ENCODE measurements at regions not wholly inside any gene's neighbourhood (a gene's known extent, or its start where the extent isn't known, plus 50 kb on each side); places are given as distances from the start of the nearest gene placed in this dataset.

- Histone ChIP-seq H4K20me1 (ENCODE audit: insufficient read depth, low read length) (no peaks in the 10 kb centered on the region), H3K79me2 (ENCODE audit: insufficient read depth, low read length) (no peaks in the 10 kb centered on the region), H3K9me3 (ENCODE audit: insufficient read depth, low read depth, low read length) (no peaks in the 10 kb centered on the region), H3K27me3 (ENCODE audit: insufficient read depth, low read length) (no peaks in the 10 kb centered on the region), H3K4me3 (ENCODE audit: insufficient read depth, low read depth, low read length) (no peak overlapping the region), H3K27ac (ENCODE audit: low read depth, low read length) (peak overlapping the region; percentile 84), H3K9ac (ENCODE audit: low read length) (peak overlapping the region; percentile 45), H3K4me2 (ENCODE audit: low read length) (peak overlapping the region; percentile 54), H2AFZ (ENCODE audit: low read depth, low read length) (peak overlapping the region; percentile 52), H3K4me1 (ENCODE audit: insufficient read depth, low read length) (peaks cover 32% of the 10 kb centered on the region), H3K36me3 (ENCODE audit: insufficient read depth, low read length) (no peaks in the 10 kb centered on the region)
- peak overlapping the region; percentile 75 for H3K27ac Mint-ChIP-seq (ENCODE audit: unreplicated experiment)
- no peaks in the 10 kb centered on the region for H3K27me3 Mint-ChIP-seq (ENCODE audit: low read depth, unreplicated experiment)
- TF ChIP-seq EZH2 (IDR thresholded peaks at IDR 0.05; ENCODE audit: insufficient read depth, low read length) (no peak), CTCF (IDR thresholded peaks at IDR 0.05; ENCODE audit: insufficient read depth, low read depth, low read length) (no peak)
- FAIRE-seq: peak; percentile 99
- peak; percentile 93 for DNase-seq (ENCODE audit: low read depth)
- H3K4me1 Mint-ChIP-seq (ENCODE audit: low read depth, unreplicated experiment): peaks cover 36% of the 10 kb centered on the region
- H3K36me3 Mint-ChIP-seq (ENCODE audit: low read depth, unreplicated experiment): no peaks in the 10 kb centered on the region
- no peak overlapping the region for H3K4me3 Mint-ChIP-seq (ENCODE audit: unreplicated experiment)
- peaks cover 5% of the 10 kb centered on the region for H3K9me3 Mint-ChIP-seq (ENCODE audit: unreplicated experiment)
These were observed 168.1 kb upstream of the FGGY start for GRCh38 chr1:59128784-59129227.

GRCh38 chr1:59132295-59132694 is 164.6 kb upstream of the FGGY start:
- Histone ChIP-seq H3K4me1 (ENCODE audit: insufficient read depth, low read length) (peaks cover 22% of the 10 kb centered on the region), H3K27me3 (ENCODE audit: insufficient read depth, low read length) (no peaks in the 10 kb centered on the region), H2AFZ (ENCODE audit: low read depth, low read length) (no peak overlapping the region), H3K36me3 (ENCODE audit: insufficient read depth, low read length) (no peaks in the 10 kb centered on the region), H3K27ac (ENCODE audit: low read depth, low read length) (no peak overlapping the region), H3K79me2 (ENCODE audit: insufficient read depth, low read length) (no peaks in the 10 kb centered on the region), H3K4me2 (ENCODE audit: low read length) (no peak overlapping the region), H3K4me3 (ENCODE audit: insufficient read depth, low read depth, low read length) (no peak overlapping the region), H3K9ac (ENCODE audit: low read length) (no peak overlapping the region), H3K9me3 (ENCODE audit: insufficient read depth, low read depth, low read length) (no peaks in the 10 kb centered on the region), H4K20me1 (ENCODE audit: insufficient read depth, low read length) (no peaks in the 10 kb centered on the region)
- FAIRE-seq: no peak
- Mint-ChIP-seq H3K4me3 (ENCODE audit: unreplicated experiment) (no peak overlapping the region), H3K27me3 (ENCODE audit: low read depth, unreplicated experiment) (no peaks in the 10 kb centered on the region), H3K9me3 (ENCODE audit: unreplicated experiment) (peaks cover 5% of the 10 kb centered on the region), H3K27ac (ENCODE audit: unreplicated experiment) (no peak overlapping the region), H3K4me1 (ENCODE audit: low read depth, unreplicated experiment) (peaks cover 18% of the 10 kb centered on the region), H3K36me3 (ENCODE audit: low read depth, unreplicated experiment) (no peaks in the 10 kb centered on the region)
- TF ChIP-seq EZH2 (IDR thresholded peaks at IDR 0.05; ENCODE audit: insufficient read depth, low read length): no peak
- no peak for TF ChIP-seq CTCF (IDR thresholded peaks at IDR 0.05; ENCODE audit: insufficient read depth, low read depth, low read length)
- DNase-seq (ENCODE audit: low read depth): no peak

- Histone ChIP-seq H3K36me3 (ENCODE audit: insufficient read depth, low read length) (no peaks in the 10 kb centered on the region), H3K9me3 (ENCODE audit: insufficient read depth, low read depth, low read length) (no peaks in the 10 kb centered on the region), H3K27me3 (ENCODE audit: insufficient read depth, low read length) (no peaks in the 10 kb centered on the region), H4K20me1 (ENCODE audit: insufficient read depth, low read length) (no peaks in the 10 kb centered on the region), H3K4me1 (ENCODE audit: insufficient read depth, low read length) (peaks cover 6% of the 10 kb centered on the region), H3K9ac (ENCODE audit: low read length) (no peak overlapping the region), H3K27ac (ENCODE audit: low read depth, low read length) (no peak overlapping the region), H3K4me3 (ENCODE audit: insufficient read depth, low read depth, low read length) (no peak overlapping the region), H2AFZ (ENCODE audit: low read depth, low read length) (no peak overlapping the region), H3K4me2 (ENCODE audit: low read length) (no peak overlapping the region), H3K79me2 (ENCODE audit: insufficient read depth, low read length) (no peaks in the 10 kb centered on the region)
- FAIRE-seq (no peak), DNase-seq (ENCODE audit: low read depth) (no peak)
- H3K27ac Mint-ChIP-seq (ENCODE audit: unreplicated experiment): no peak overlapping the region
- no peak overlapping the region for H3K4me3 Mint-ChIP-seq (ENCODE audit: unreplicated experiment)
- TF ChIP-seq EZH2 (IDR thresholded peaks at IDR 0.05; ENCODE audit: insufficient read depth, low read length) (no peak), CTCF (IDR thresholded peaks at IDR 0.05; ENCODE audit: insufficient read depth, low read depth, low read length) (no peak)
- peaks cover 5% of the 10 kb centered on the region for H3K9me3 Mint-ChIP-seq (ENCODE audit: unreplicated experiment)
- no peaks in the 10 kb centered on the region for H3K36me3 Mint-ChIP-seq (ENCODE audit: low read depth, unreplicated experiment)
- H3K4me1 Mint-ChIP-seq (ENCODE audit: low read depth, unreplicated experiment): peaks cover 18% of the 10 kb centered on the region
- H3K27me3 Mint-ChIP-seq (ENCODE audit: low read depth, unreplicated experiment): no peaks in the 10 kb centered on the region
These were observed 162.9 kb upstream of the FGGY start for GRCh38 chr1:59133997-59134396.

Data from astrocyte (in vitro differentiated cells and primary cell).